Ovary (tissue), 7 donors: ENCODE measurements at regions not wholly inside any gene's neighbourhood (a gene's known extent, or its start where the extent isn't known, plus 50 kb on each side); places are given as distances from the start of the nearest gene placed in this dataset.
A peak's percentile ranks its signal among the peaks of the same experiment; 100 is the strongest.

ENCODE experiments used
- DNase-seq, 5 donors: peaks; one replicate each; pipeline ENCODE4 v3.0.0-alpha.2; 2019 to 2020
- H3K27ac ChIP-seq, 2 donors: fragments of 200-600 bp; one replicate each; pipeline versions ENCODE4 v1.5.1 to v1.8.0; 2019 to 2022
- H3K27me3 ChIP-seq: fragments of 200-600 bp; one replicate; pipeline ENCODE4 v1.8.0; 2022
- H3K36me3 ChIP-seq: fragments of 200-600 bp; sonication (generic); one replicate; pipeline ENCODE4 v1.5.1; 2019
- H3K4me1 ChIP-seq: one replicate; pipeline ENCODE4 v1.8.1; 2013; ENCODE audit warnings: mild to moderate bottlenecking, moderate library complexity; ENCODE audit not compliant: insufficient read depth
- H3K4me3 ChIP-seq: fragments of 200-600 bp; sonication (generic); one replicate; pipeline ENCODE4 v1.5.1; 2017
- H3K9me3 ChIP-seq, 2 donors: fragments of 200-600 bp in 1 of 2; sonication (generic) in 1 of 2; one replicate each; pipeline versions ENCODE4 v1.5.1 to v1.8.1; 2013 to 2019; ENCODE audit warnings: mild to moderate bottlenecking in 1 of 2, moderate library complexity in 1 of 2
- EP300 ChIP-seq: sonication (generic); formaldehyde crosslinking; IDR thresholded peaks from one replicate; pipeline ENCODE4 v1.6.1; 2017; ENCODE audit warnings: antibody characterized with exemption
- POLR2A ChIP-seq: fragments of 450-650 bp; IDR thresholded peaks from one replicate; pipeline ENCODE4 v1.6.1; 2017; ENCODE audit warnings: antibody characterized with exemption, mild to moderate bottlenecking, moderate library complexity
- WGBS, 3 donors: extraction: QIAGEN DNeasy Blood & Tissue Kit in 1 of 3; methylation state at CpG; one replicate each; pipeline versions ENCODE4 v1.1.5 to v1.1.7; 2013 to 2017; 5-methylcytosine and 5-hydroxymethylcytosine counted together
- intact Hi-C, 4 donors: fragments of 100-400 bp; cut with DNase I; formaldehyde crosslinking; loops; one replicate each; pipeline versions ENCODE4 v1.11.0 to v1.15.1; 2022 to 2023
- TF ChIP-seq, protein P1 (sequence below), 3 donors: fragments of 450-650 bp in 2 of 3; fragments of 200-600 bp in 1 of 3; IDR thresholded peaks; one replicate each; pipeline versions ENCODE4 v1.5.1 to v1.8.0; 2016 to 2022; ENCODE audit warnings: antibody characterized with exemption in 3 of 3, mild to moderate bottlenecking in 1 of 3
- donor health status: DM: no; HTN: no; CAD: no; lungs with moderate emphysema.
- donor health status: DM: no; HTN: no; CAD: no.
- donor health status: Bipolar disorder and iron deficiency.
- donor health status: DM: no; HTN: no; CAD: no.
- donor health status: DM: yes; HTN: yes; CAD: no.

DNA sequence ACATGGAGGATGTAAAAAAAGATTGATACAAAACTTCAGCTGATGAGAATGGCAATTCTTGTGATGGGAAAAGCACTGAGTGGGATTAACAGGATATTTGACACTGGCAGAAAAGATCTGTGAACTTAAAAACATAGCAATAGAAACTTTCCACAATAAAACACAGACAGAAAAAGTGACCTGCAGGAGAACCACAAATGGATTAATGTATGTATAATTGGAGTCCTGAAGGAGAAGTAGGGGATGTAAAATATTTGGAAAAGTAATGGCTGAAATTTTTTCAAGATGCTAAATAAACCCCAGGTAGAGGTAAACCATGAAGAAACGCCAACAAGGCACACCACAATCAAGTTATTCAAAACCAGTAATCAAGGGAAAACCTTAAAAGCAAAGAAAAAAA lies 130.8 kb upstream of the C14orf180 start:
- Histone ChIP-seq H3K4me1 (no peaks in the 10 kb centered on the region), H3K27me3 (no peaks in the 10 kb centered on the region), H3K4me3 (no peak overlapping the region), H3K9me3 (no peaks in the 10 kb centered on the region), H3K36me3 (no peaks in the 10 kb centered on the region), H3K27ac (no peak overlapping the region)
- WGBS, 3 donors: 65 to 76% (median 73%) methylated on average over 1 of the region's 1 CpG
- DNase-seq: no peak
- no peak for TF ChIP-seq EP300
- TF ChIP-seq, protein P1, sequence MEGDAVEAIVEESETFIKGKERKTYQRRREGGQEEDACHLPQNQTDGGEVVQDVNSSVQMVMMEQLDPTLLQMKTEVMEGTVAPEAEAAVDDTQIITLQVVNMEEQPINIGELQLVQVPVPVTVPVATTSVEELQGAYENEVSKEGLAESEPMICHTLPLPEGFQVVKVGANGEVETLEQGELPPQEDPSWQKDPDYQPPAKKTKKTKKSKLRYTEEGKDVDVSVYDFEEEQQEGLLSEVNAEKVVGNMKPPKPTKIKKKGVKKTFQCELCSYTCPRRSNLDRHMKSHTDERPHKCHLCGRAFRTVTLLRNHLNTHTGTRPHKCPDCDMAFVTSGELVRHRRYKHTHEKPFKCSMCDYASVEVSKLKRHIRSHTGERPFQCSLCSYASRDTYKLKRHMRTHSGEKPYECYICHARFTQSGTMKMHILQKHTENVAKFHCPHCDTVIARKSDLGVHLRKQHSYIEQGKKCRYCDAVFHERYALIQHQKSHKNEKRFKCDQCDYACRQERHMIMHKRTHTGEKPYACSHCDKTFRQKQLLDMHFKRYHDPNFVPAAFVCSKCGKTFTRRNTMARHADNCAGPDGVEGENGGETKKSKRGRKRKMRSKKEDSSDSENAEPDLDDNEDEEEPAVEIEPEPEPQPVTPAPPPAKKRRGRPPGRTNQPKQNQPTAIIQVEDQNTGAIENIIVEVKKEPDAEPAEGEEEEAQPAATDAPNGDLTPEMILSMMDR (IDR thresholded peaks at IDR 0.05): no peak
- TF ChIP-seq POLR2A: no peak
- intact Hi-C loops: no loop called here

DNA sequence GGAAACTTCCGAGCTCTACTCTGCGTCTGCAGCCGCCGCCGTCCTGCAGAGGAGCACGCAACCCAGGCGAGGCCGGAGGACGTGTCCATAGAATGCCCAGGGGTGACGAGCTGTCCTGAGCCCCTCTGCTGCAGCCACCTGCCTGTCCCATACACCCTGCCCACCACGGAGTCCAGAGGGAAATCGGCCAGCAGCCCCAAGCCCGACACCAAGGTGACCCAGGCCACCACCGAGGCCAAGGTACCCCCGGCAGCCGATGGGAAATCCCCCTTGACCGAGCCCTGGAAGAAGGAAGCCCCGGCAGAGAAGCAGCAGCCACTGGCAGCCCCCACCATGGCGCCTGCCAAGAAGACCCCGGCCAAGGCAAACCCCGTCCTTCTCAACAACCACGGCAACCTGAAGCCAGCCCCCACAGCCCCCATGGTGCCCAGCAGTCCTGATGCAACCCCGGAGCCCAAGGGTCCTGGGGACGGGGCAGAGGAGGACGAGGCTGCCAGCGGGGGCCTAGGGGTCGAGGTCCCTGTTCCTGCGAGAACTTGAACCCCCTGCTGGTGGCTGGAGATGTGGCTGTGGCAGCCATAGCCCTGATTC lies 128.7 kb upstream of the C14orf180 start:
- Histone ChIP-seq H3K36me3 (no peaks in the 10 kb centered on the region), H3K27me3 (no peaks in the 10 kb centered on the region), H3K27ac (no peak overlapping the region), H3K9me3 (no peaks in the 10 kb centered on the region), H3K4me3 (no peak overlapping the region), H3K4me1 (no peaks in the 10 kb centered on the region)
- TF ChIP-seq, protein P1 (IDR thresholded peaks at IDR 0.05): no peak
- TF ChIP-seq POLR2A (no peak), EP300 (no peak)
- intact Hi-C loops: no loop called here
- peak in 1 of 5 donors; percentile 19 for DNase-seq
- 93 to 96% (median 95%) methylated on average over 23 to 28 of the region's 28 CpGs for WGBS, 3 donors

DNA sequence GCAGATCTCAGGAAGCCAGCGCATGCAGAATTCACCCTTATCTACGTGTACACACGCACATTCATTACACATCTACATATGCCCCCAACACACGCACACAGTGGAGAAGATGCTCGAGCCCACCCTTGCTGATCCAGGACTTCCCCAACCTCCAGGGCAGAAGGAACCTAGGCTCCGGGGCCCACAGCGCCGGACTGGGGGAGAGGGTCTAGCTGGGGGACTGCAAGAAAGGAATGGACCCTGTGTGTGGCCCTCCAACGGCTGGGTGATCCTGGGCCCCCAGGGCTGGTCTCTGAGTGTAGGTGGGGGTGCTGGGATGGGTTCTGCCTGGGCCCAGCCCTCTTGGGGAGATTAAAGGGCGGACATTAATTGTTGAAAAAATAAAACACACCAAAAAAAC lies 128.1 kb upstream of the C14orf180 start:
- 88 to 93% (median 92%) methylated on average over 10 of the region's 10 CpGs for WGBS, 3 donors
- intact Hi-C loops: no loop called here

DNA sequence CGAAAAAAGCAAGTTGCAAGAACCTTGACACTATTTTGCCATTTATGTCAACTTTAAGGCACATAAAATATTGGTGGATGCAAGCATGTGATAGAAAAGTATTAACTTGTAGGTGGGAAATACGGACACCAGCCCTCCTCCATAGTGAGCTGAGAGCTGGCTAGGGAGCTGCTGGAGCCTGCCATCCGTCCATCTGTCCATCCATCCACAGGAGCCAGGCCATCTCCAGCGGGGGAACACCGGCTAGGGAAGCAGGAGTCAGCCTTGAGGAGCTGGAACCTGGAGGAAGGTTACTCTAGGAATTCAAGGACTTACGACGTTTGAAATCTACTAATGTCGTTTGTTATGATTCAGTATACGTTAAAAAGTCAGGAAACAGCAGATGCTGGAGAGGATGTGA lies 120.7 kb upstream of the C14orf180 start:
- peaks cover 8% of the 10 kb centered on the region for H3K4me1 ChIP-seq
- peak in 1 of 5 donors; percentile 7 for DNase-seq
- no peak overlapping the region for H3K27ac ChIP-seq
- H3K4me3 ChIP-seq: no peak overlapping the region
- H3K36me3 ChIP-seq: no peaks in the 10 kb centered on the region
- 56 to 66% (median 64%) methylated on average over 9 of the region's 9 CpGs for WGBS, 3 donors
- no peaks in the 10 kb centered on the region for H3K27me3 ChIP-seq
- no peaks in the 10 kb centered on the region for H3K9me3 ChIP-seq
- intact Hi-C loops: no loop called here
- TF ChIP-seq, protein P1 (IDR thresholded peaks at IDR 0.05): no peak
- TF ChIP-seq EP300 (no peak), POLR2A (no peak)

More for the DNA sequence above, 128.1 kb upstream of the C14orf180 start:
- Histone ChIP-seq H3K27ac (no peak overlapping the region), H3K4me1 (no peaks in the 10 kb centered on the region), H3K9me3 (no peaks in the 10 kb centered on the region), H3K4me3 (no peak overlapping the region), H3K36me3 (no peaks in the 10 kb centered on the region), H3K27me3 (no peaks in the 10 kb centered on the region)
- TF ChIP-seq POLR2A: no peak
- TF ChIP-seq, protein P1 (IDR thresholded peaks at IDR 0.05): no peak
- no peak for TF ChIP-seq EP300
- peak in 1 of 5 donors; percentile 11 for DNase-seq
